ENCODE measurements at regions not wholly inside any gene's neighbourhood (a gene's known extent, or its start where the extent isn't known, plus 50 kb on each side); places are given as distances from the start of the nearest gene placed in this dataset.

DNA sequence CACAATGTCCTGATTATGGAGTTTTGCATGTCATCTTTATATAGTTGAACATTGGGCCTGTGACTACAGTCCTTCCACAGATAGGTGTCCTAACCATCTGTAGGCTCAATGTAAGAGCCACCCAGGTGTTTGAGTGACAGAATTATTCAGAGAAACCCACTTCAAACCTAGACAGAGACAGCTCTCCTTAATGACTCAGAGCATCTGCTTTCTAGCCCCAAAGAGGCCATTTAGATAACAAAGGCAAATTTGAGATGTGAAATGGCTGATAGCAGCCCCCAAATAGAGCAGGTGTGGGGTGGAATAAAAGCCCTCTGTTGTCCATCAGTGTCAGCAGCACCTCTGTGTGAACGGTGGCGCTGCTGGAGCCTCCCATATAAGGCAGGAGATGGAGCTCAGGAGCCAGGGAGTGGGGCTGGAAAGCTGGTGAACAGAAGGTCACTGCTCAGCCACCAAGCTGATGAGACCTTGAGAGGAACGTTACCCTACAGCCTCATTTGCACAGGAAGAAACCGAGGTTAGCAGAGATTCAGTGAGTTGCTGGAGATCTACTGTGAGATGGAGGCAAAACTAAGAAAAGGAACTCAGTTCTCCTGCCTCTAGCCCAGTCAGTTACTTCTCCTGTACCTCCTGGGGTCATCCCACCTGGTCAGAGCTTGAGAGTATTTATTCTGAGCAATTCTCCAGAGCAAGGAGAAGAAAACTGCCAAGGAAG is 153.3 kb upstream of the LNX1 start:
- TF ChIP-seq, protein P1, sequence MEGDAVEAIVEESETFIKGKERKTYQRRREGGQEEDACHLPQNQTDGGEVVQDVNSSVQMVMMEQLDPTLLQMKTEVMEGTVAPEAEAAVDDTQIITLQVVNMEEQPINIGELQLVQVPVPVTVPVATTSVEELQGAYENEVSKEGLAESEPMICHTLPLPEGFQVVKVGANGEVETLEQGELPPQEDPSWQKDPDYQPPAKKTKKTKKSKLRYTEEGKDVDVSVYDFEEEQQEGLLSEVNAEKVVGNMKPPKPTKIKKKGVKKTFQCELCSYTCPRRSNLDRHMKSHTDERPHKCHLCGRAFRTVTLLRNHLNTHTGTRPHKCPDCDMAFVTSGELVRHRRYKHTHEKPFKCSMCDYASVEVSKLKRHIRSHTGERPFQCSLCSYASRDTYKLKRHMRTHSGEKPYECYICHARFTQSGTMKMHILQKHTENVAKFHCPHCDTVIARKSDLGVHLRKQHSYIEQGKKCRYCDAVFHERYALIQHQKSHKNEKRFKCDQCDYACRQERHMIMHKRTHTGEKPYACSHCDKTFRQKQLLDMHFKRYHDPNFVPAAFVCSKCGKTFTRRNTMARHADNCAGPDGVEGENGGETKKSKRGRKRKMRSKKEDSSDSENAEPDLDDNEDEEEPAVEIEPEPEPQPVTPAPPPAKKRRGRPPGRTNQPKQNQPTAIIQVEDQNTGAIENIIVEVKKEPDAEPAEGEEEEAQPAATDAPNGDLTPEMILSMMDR (conservative IDR thresholded peaks at IDR 0.05; ENCODE audit: low read depth, low read length) = no peak
- no peak for TF ChIP-seq EZH2 (IDR thresholded peaks at IDR 0.05; ENCODE audit: low read length, unreplicated experiment)
